ENCODE measurements at regions not wholly inside any gene's neighbourhood (a gene's known extent, or its start where the extent isn't known, plus 50 kb on each side); places are given as distances from the start of the nearest gene placed in this dataset.

DNA sequence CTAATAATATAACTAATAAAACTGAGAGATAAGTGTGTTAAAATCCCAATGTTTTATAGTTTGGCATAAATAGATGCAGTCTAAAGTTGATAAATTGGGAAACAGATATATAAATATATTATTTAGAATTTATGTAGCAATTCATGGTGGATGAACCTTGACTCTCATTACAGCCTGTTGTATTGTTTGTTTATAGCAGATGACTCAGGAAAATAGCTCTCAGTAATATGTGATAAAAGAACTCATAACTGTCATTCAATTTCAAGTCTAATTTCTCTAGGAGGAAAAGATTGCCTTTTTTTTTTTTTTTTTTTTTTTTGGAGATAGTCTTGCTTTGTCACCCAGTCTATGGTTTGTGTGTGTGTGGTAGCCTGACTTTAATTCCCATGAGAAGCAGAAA is 603.2 kb upstream of the PKN2 start:
- TF ChIP-seq, protein P1, sequence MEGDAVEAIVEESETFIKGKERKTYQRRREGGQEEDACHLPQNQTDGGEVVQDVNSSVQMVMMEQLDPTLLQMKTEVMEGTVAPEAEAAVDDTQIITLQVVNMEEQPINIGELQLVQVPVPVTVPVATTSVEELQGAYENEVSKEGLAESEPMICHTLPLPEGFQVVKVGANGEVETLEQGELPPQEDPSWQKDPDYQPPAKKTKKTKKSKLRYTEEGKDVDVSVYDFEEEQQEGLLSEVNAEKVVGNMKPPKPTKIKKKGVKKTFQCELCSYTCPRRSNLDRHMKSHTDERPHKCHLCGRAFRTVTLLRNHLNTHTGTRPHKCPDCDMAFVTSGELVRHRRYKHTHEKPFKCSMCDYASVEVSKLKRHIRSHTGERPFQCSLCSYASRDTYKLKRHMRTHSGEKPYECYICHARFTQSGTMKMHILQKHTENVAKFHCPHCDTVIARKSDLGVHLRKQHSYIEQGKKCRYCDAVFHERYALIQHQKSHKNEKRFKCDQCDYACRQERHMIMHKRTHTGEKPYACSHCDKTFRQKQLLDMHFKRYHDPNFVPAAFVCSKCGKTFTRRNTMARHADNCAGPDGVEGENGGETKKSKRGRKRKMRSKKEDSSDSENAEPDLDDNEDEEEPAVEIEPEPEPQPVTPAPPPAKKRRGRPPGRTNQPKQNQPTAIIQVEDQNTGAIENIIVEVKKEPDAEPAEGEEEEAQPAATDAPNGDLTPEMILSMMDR (IDR thresholded peaks at IDR 0.05 in 8 of 11, conservative IDR thresholded peaks at IDR 0.05 in 3 of 11) = no peak
- no peak for TF ChIP-seq POLR2AphosphoS5 (IDR thresholded peaks at IDR 0.05)
- no peak for TF ChIP-seq POLR2A (IDR thresholded peaks at IDR 0.05)
